ENCODE measurements at regions not wholly inside any gene's neighbourhood (a gene's known extent, or its start where the extent isn't known, plus 50 kb on each side); places are given as distances from the start of the nearest gene placed in this dataset.

DNA sequence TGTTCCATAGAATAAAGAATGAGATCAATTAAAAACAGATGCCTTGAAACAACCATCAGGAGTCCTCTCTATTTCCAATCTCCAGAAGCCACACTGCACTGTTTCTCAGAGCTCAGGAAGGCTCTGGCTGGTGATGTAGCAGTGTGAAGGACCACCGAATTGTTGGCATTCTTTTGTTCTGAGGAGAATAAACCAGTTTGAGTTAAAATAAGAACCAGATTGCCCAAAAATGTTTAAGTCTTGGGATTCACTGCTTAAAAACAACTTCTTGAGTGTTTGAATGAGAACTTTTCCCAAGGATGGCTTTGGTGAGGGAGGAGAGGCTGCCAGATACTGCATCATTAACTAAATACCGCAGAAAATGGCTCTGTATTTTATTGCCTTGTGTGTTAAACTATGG, 341.2 kb downstream of the C12orf75 start:
- TF ChIP-seq, protein P1, sequence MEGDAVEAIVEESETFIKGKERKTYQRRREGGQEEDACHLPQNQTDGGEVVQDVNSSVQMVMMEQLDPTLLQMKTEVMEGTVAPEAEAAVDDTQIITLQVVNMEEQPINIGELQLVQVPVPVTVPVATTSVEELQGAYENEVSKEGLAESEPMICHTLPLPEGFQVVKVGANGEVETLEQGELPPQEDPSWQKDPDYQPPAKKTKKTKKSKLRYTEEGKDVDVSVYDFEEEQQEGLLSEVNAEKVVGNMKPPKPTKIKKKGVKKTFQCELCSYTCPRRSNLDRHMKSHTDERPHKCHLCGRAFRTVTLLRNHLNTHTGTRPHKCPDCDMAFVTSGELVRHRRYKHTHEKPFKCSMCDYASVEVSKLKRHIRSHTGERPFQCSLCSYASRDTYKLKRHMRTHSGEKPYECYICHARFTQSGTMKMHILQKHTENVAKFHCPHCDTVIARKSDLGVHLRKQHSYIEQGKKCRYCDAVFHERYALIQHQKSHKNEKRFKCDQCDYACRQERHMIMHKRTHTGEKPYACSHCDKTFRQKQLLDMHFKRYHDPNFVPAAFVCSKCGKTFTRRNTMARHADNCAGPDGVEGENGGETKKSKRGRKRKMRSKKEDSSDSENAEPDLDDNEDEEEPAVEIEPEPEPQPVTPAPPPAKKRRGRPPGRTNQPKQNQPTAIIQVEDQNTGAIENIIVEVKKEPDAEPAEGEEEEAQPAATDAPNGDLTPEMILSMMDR (IDR thresholded peaks at IDR 0.05) = no peak
- Histone ChIP-seq H3K27ac (no peak overlapping the region), H3K4me1 (no peaks in the 10 kb centered on the region)

DNA sequence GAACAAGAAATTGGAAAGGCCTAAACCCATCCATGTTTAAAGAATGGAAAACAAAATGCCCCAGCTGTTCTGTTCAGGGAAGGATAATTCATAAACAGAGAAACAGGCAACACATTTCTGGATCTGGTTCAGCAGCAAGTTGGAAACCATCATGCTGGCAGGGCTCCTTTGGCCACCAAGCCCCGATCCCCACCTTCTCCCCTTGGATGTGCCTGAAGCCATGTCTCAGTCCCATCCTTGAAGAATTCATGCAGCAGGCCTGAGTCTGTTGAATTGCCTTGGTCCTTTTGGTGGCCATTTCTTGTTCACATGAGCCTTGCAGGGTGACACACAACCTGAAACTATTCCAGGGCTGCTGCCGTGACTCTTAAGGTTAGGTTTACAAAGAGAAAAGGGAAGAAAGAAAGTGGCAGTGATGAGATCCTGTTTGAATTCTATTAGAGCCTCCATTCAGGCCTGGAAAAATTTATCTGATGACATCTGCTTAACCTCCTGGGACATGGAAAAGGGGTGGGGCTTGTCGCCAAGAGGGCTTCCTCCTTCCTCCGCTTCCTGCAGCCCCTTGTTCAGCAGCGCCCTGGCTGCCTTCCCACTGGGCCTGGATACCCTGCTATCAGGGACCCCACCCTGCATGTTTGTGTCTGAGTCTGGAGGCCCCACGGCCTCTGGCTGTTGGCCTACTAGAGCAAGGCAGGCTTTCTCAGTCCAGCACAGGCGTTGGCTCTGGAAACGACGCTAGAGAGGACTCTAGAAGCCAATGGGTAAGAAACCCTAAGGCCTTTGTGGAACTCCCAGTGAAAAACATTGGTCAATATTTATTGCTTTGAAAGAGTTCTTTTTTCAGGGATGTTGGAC, 341.9 kb downstream of the C12orf75 start:
- intact Hi-C loops (cut with DNase I) = no loop called here

More for the DNA sequence above, 341.2 kb downstream of the C12orf75 start:
- intact Hi-C loops (cut with DNase I) = no loop called here
- H3K9me3 ChIP-seq = no peaks in the 10 kb centered on the region
- DNase-seq = no peak
- no peak overlapping the region for H3K9ac ChIP-seq (ENCODE audit: low read depth in 2 of 2, low read length in 2 of 2)
- no peaks in the 10 kb centered on the region for H3K27me3 ChIP-seq
- no peaks in the 10 kb centered on the region for H3K36me3 ChIP-seq
- H3K4me3 ChIP-seq = no peak overlapping the region

DNA sequence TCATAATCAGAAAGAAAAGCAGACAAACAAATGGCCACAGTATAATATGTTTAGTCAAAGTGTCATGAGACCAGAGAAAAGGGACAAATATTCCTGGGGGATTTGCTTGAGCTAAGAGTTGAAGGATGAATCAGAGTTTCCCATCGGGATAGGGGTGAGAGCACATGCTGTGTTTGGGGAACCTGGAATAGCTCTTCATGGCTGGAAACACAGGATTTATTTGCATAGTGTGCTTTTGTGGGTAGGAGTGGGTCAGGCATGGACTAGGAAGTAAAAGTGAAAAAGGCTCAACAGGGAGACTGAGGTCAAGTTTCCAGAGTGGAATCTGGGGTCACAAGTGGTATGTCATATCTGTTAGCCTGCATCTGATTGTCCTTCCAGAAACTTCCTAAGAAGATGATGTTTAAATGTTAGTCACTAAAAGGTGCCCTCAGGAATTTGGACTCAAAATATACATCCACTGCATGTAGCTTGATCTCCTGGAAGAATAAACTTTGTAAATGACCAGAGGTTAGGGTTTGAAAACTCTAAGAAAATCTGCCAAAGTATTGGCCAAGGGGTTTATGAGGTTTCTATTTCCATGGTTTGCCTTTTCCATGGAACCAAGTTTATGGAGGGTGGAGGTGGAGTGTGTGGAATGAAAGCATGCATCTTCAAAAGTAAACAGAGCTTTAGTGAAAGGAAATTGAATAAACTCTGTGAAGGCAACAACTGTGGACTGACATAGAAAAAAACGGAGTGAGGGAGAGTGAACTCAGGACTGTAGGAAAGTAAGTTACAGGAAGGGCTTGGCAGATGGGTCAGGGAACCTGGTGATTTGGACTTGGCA, 344.6 kb downstream of the C12orf75 start:
- TF ChIP-seq, protein P1 (IDR thresholded peaks at IDR 0.05) = no peak
- intact Hi-C loops (cut with DNase I) = no loop called here
- Histone ChIP-seq H3K27ac (peak overlapping the region; percentile 6), H3K36me3 (no peaks in the 10 kb centered on the region), H3K4me1 (no peaks in the 10 kb centered on the region), H3K27me3 (no peaks in the 10 kb centered on the region), H3K4me3 (no peak overlapping the region), H3K9ac (ENCODE audit: low read depth in 2 of 2, low read length in 2 of 2) (no peak overlapping the region), H3K9me3 (no peaks in the 10 kb centered on the region)
- no peak for DNase-seq

More for the DNA sequence above, 341.9 kb downstream of the C12orf75 start:
- Histone ChIP-seq H3K9ac (ENCODE audit: low read depth in 2 of 2, low read length in 2 of 2) (peak overlapping the region in 1 of 2 donors; percentile 29), H3K4me1 (no peaks in the 10 kb centered on the region), H3K36me3 (no peaks in the 10 kb centered on the region), H3K27ac (peak overlapping the region; percentile 16), H3K9me3 (no peaks in the 10 kb centered on the region), H3K27me3 (no peaks in the 10 kb centered on the region), H3K4me3 (no peak overlapping the region)
- DNase-seq = peak; percentile 20
- TF ChIP-seq, protein P1 (IDR thresholded peaks at IDR 0.05) = no peak

DNA sequence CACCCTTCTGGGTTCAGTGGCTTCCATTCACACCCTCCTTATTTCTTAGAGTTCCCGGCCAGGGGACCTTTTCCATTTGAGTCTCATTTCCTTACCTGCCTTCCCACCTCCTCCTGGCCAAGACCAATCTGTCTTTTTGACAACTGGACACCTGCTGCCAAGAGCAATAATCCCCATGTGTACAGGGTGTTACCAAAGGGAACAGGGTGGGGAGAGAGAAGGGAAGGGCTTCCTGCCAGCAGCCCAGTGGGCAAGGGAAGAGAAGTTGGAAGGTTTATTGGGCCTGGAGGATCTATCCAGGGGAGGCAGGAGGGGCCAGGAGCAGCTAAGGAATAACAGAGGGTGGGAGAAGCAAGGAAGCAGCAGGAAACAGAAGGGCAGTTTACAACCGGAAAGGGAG, 346.2 kb downstream of the C12orf75 start:
- TF ChIP-seq, protein P1 (IDR thresholded peaks at IDR 0.05) = no peak
- intact Hi-C loops (cut with DNase I) = no loop called here
- H3K4me3 ChIP-seq = no peak overlapping the region
- H3K27ac ChIP-seq = peak overlapping the region; percentile 24
- no peaks in the 10 kb centered on the region for H3K4me1 ChIP-seq
- H3K36me3 ChIP-seq = no peaks in the 10 kb centered on the region
- no peaks in the 10 kb centered on the region for H3K9me3 ChIP-seq
- peak; percentile 80 for DNase-seq
- no peaks in the 10 kb centered on the region for H3K27me3 ChIP-seq
- no peak overlapping the region for H3K9ac ChIP-seq (ENCODE audit: low read depth in 2 of 2, low read length in 2 of 2)

DNA sequence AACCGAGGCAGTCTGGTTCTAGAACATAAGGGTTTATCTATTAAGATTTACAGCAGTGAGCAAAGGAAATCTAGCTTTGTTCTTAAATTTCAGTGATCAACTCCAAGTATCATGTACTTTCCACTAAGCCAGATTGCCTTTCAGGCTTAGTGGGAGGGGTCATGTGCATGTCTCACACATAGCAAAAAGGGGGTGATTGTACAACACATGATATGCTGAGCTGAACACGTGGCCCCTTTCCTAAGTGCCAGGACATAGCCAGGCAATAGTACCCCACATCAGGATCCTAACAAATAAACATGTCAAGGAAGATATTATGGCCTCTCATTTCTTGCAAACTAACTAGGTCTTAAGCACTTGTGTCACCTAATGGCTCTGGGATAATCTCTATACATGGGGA, 347.2 kb downstream of the C12orf75 start:
- intact Hi-C loops (cut with DNase I) = no loop called here
- TF ChIP-seq, protein P1 (IDR thresholded peaks at IDR 0.05) = no peak

More for the DNA sequence above, 347.2 kb downstream of the C12orf75 start:
- Histone ChIP-seq H3K36me3 (no peaks in the 10 kb centered on the region), H3K27ac (no peak overlapping the region), H3K4me1 (no peaks in the 10 kb centered on the region), H3K27me3 (no peaks in the 10 kb centered on the region), H3K9me3 (no peaks in the 10 kb centered on the region), H3K9ac (ENCODE audit: low read depth in 2 of 2, low read length in 2 of 2) (no peak overlapping the region), H3K4me3 (no peak overlapping the region)
- DNase-seq = no peak

All from colonic mucosa (tissue), 4 donors.